Fibroblast of gingiva (primary cell): ENCODE measurements at regions not wholly inside any gene's neighbourhood (a gene's known extent, or its start where the extent isn't known, plus 50 kb on each side); places are given as distances from the start of the nearest gene placed in this dataset.

Experiments
- DNase-seq: peaks from one replicate; pipeline ENCODE4 v3.0.0-alpha.2; 2011; ENCODE audit warnings: low read depth

DNA sequence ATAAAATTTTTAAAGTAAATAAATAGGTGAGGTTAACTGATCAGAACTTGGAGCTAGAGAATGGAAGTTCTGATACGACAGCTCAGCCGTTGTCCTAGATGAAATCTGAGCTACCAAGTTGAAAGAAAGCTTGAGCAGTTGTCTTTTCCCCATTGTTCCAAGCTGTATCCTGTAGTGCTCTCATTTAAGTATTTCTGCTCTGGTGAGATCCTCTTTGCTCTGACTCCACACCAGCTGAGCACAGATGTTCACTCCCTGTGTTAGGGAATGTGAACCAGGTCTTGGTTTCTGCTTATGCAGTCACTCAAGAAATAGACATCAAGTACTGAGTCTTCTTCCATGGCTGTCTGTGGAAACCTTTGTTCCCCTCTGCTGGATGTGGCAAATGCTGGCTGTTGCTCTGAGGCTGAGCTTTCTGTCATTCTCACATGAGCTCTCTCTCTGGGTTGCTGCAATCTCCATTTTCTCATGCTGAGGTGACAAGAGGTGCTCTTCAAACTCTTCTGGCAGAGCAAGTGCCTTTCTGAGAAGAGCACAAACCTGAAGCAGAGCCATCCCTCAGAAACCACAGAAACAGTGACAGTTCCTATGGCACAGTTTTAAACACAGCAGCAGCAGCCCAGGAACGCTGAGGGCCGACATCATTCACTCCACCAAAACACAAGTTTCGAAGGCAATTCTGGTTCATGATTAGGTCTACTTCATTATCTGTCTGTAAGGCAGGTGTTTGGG is 194.1 kb downstream of the SP3 start:
- no peak for DNase-seq

DNA sequence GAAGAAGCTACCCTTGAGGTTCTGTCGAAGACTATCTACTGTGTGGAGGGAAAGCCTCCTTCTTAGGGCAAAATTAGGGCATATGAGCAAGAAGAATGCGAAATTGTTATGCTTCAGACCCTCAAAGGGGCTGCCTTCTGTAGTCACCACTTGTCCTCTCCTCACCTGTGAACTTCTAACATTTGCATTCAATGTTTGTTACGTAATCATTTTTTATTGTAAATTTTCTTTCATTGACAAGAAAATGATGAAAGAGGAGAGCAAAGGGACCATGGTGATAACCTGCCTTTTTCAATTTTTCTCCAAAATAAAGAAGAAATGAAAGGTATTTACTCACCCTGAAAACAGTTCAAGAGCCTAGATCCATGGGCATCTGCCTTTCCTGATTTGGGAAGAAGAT is 193.0 kb downstream of the SP3 start:
- DNase-seq = no peak

GRCh38 chr2:173773076-173773475 is 192.1 kb downstream of the SP3 start:
- DNase-seq = no peak

DNA sequence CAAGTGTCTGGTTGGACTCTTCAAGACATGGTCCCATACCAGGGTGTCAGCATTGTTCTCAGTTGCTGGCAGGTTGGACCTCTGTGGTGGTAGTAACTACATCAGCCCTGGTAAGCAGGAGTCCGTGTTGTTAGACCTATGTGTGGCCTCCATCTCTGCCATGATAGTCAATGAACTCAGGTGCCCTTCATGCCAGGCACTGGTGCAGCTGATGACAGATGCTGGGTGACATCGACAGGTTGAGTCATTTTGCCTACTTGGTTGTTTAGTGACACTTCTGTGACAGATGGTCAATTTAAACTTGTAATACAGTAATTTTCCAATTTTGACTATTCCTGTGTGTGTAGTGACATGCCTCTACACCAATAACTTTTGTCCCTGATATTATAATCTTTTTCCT is 189.7 kb downstream of the SP3 start:
- no peak for DNase-seq

GRCh38 chr2:173782681-173783080 is 182.5 kb downstream of the SP3 start:
- DNase-seq = no peak

GRCh38 chr2:173783382-173783781 is 181.8 kb downstream of the SP3 start:
- no peak for DNase-seq

GRCh38 chr2:173785813-173786212 is 179.4 kb downstream of the SP3 start:
- DNase-seq = no peak

GRCh38 chr2:173791502-173791901 is 173.7 kb downstream of the SP3 start:
- DNase-seq = no peak

GRCh38 chr2:173792166-173792565 is 173.0 kb downstream of the SP3 start:
- DNase-seq = no peak

DNA sequence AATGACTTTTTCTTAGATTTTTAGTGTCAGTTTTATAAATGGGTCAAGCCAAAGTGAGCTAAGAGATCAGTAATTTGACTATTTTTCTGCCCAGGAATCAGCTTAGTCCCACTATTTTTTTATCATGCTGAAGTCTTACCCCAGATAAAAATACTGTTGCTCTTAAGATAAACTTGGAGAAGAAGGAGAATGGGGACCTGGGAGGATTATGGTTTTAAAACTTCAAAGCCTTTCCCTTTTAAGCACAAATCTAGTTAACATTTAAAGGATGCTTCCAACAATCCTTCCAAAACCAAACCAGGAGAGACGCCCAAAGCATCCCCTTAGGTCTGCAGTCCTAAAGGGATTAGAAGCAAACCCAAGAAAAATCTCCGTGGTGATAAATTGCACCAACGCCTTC is 172.4 kb downstream of the SP3 start:
- no peak for DNase-seq

DNA sequence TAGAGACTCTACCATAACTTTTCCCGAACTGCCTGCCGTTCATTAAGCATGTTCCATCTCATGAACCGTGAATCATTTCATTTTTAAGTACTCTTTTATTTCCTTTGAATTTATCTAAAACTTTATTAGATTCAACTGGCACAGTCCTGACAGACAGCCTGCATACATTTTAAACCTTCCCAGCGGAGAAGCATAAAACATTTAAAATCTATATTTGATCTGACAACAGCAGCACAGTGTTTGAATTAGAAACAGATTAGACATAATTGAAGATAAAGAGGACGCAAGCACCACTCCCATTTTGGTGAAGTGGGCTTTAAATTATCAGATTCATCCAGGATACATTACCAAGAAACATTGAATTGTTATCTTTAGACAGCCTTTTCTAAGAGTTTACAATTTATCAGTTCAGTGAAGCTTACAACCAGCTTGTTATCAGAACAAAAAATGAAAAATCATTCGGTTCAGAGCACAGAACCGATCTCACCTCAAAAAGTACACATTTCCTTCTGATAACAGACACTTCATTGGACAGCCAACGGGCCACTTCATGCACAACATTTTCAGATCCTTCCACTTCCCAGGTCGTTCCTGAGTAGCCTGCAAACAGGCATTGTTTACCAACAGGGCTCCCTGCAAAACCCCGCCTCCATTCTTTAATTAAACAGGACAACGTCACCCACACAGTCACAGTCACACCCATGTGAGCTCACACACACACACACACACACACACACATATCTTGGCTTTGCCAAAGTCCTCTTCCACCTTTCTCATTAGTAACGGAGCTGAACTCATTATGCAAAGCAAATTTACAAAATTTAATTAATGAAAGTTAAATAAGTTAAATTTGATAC is 171.2 kb downstream of the SP3 start:
- no peak for DNase-seq

DNA sequence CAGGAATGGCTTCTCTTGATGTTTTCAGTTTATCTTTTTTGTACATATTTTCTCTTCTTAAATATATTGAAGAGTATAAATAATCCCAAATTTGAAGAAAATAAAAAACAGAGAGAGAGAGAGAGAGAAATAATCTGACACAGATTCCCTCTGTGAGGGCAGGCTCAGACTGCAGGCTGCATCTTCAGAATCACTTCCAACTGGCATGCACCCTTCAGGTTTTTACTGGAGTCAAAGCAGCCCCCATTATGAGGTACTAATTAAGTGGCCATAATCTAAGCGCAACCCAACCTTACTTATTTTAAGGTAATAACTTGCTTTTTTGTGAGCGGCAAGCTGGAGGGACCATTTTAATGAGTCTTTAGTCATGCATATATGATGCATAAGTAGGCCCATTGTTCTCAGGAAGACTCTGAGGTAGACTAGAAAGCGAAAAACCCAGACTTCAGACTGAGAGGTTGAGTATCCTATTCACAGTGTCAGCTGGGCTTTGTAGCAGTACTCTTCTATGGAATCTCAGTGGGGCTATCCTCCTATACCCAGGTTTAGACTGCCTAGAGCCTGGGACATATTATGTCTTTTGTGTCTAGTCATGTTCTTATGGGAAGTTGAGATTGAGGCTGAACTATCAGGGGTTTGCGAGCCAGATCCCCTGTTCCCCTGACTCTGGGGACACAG is 167.4 kb downstream of the SP3 start:
- DNase-seq = no peak

- DNase-seq = no peak
Measured at GRCh38 chr2:173802518-173802917, 162.7 kb downstream of the SP3 start.

DNA sequence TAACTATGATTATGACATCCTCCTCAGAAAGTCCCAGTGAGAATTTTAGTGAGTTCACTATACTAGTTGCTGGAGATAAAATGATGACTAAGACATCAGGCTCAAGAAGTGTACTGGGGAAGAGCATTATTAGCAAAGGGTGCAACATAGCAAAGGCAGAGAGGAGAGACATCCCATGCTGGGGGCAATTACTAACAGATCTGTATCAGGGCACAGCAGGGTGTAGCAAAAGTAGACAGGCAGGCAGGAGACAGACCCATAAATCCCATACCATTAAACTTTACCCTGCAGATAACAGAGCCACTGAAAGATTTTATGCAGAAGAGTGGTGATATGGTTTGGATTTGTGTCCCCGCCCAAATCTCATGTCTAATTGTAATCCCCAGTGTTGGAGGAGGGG is 161.7 kb downstream of the SP3 start:
- DNase-seq = no peak

GRCh38 chr2:173806761-173807160 is 158.4 kb downstream of the SP3 start:
- DNase-seq = no peak

- DNase-seq = no peak
Measured at GRCh38 chr2:173808718-173809117, 156.5 kb downstream of the SP3 start.

DNA sequence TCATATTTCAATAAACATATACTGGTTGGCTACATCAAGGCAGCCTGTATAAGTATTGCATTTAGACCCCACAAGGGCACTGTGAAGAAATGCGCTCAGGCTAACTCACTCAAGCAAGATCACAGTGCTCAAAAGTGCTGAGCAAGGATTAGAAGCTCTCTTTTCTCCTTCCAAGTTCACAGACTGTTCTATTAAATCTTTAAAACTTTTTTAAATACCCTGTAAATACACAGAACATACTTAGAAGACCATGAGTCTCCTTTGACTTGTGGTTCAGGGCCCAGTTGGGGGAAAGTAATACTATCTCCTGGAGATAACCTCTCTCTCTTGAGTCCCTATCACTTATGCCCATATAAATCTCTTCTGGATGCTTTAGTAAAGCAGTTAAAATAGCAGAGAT is 152.9 kb downstream of the SP3 start:
- no peak for DNase-seq

- DNase-seq = no peak
Measured at GRCh38 chr2:173814306-173814705, 150.9 kb downstream of the SP3 start.

DNA sequence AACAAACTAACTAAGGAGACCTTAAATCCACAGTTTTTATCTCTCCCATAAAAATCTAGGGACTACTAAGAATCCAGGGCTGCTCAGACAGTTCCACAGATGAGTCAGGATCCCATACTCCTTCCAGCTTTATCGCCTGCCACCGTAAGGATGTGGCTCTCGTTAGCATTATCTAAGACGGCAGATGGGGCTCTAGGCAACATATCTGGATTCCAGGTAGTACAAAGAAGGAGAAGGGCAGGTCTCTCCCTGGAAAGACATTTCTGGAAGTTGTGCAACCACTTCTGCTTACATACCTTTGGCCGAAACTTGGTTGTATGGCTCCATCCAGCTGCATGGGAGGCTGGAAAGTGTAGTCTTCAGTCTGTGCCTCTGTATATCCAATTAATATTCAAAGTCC is 149.4 kb downstream of the SP3 start:
- no peak for DNase-seq

- no peak for DNase-seq
Measured at GRCh38 chr2:173817582-173817981, 147.6 kb downstream of the SP3 start.

DNA sequence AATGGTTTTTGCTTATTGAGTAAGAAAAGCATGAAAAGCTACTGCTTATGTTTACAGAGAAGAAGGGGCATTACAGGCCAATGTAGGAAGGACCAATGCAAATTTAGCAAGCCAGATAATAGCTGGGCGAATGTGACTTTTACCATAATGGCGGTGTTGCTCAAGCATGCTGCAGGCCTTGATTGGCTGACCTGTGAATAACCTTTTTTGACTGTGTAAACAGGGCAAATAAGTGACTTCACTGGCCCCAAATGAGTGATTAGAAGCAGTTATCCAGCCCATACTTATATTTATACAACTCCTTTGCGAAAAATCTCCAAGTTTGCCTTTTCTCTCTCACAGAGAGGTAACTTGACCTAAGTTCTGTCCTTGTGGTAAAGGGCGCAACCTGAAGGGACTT is 146.9 kb downstream of the SP3 start:
- no peak for DNase-seq

DNA sequence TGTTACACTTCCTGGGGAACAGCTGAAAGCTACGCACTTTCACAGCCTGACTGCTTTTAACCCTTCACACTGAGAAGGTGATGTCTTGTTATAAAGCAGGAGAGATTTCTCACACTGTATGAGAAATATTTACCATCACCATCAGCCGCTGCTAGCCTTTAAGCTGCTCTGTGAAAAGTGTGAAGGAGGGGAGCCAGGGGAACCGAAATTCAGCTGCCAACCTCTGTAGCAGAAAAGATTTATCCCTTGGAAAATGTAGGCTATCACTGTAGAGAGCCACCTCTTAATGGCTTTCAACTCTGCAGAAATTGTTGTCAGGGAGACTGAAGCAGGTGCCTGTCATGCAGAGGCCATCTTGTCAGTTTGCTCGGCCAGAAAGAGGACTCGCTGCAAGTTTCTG is 145.3 kb downstream of the SP3 start:
- DNase-seq = no peak

DNA sequence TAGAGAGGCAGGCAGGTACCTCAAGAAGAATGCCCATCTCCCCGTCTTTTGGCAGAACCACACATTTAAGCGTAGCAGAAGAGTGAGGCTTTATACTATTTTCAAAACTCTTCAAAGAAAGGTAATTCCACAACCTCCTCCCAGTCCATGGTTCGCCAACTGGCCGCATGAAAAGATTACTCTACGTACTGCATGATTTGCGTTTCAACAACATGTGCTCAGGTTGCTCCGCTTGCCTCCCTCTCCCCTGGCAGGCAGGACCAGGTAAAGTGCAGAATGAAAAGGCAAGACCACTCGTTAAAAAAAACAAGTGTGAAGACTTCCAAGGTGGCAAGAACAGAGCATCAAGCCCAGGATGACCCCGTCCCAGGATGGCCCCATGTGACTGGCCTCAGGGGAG is 143.7 kb downstream of the SP3 start:
- no peak for DNase-seq
